HG03558 (cell line): ENCODE measurements at regions not wholly inside any gene's neighbourhood (a gene's known extent, or its start where the extent isn't known, plus 50 kb on each side); places are given as distances from the start of the nearest gene placed in this dataset.
"Not testable (repeated sequence)": the region's sequence is repeated elsewhere in the genome, so short reads cannot be mapped to it uniquely, and the experiment has no call there.

ENCODE experiments used
- ATAC-seq: cut with Tn5 transposase; IDR thresholded peaks from one replicate; pipeline ENCODE4 v1.9.1; 2021; ENCODE audit warnings: moderate number of reproducible peaks; ENCODE audit not compliant: unreplicated experiment; ENCODE audit errors: extremely low read depth

- ATAC-seq, result no peak
Measured at GRCh38 chr2:140178234-140178633, 1398.0 kb upstream of the NXPH2 start.

GRCh38 chr2:140177086-140177485 is 1396.9 kb upstream of the NXPH2 start:
- no peak for ATAC-seq

GRCh38 chr2:140173790-140174189 is 1393.6 kb upstream of the NXPH2 start:
- no peak for ATAC-seq

- ATAC-seq, result no peak
Measured at GRCh38 chr2:140164449-140164848, 1384.3 kb upstream of the NXPH2 start.

- no peak for ATAC-seq
Measured at GRCh38 chr2:140158259-140158658, 1378.1 kb upstream of the NXPH2 start.

GRCh38 chr2:140157816-140158215 is 1377.6 kb upstream of the NXPH2 start:
- ATAC-seq, result no peak

- no peak for ATAC-seq
Measured at GRCh38 chr2:140154706-140155105, 1374.5 kb upstream of the NXPH2 start.

- no peak for ATAC-seq
Measured at GRCh38 chr2:140154271-140154670, 1374.1 kb upstream of the NXPH2 start.

- no peak for ATAC-seq
Measured at GRCh38 chr2:140144611-140145010, 1364.4 kb upstream of the NXPH2 start.

GRCh38 chr2:140138736-140139135 is 1358.5 kb upstream of the NXPH2 start:
- no peak for ATAC-seq

- no peak for ATAC-seq
Measured at GRCh38 chr2:140136861-140137260, 1356.7 kb upstream of the NXPH2 start.

GRCh38 chr2:140136366-140136765 is 1356.2 kb upstream of the NXPH2 start:
- ATAC-seq, result no peak

- no peak for ATAC-seq
Measured at GRCh38 chr2:140128909-140129308, 1348.7 kb upstream of the NXPH2 start.

GRCh38 chr2:140122001-140122400 is 1341.8 kb upstream of the NXPH2 start:
- ATAC-seq, result no peak

- ATAC-seq, result no peak
Measured at GRCh38 chr2:140117386-140117785, 1337.2 kb upstream of the NXPH2 start.

- ATAC-seq, result no peak
Measured at GRCh38 chr2:140108706-140109475, 1328.7 kb upstream of the NXPH2 start.

- no peak for ATAC-seq
Measured at GRCh38 chr2:140091926-140092325, 1311.7 kb upstream of the NXPH2 start.

- no peak for ATAC-seq
Measured at GRCh38 chr2:140086964-140087363, 1306.8 kb upstream of the NXPH2 start.

GRCh38 chr2:140085674-140086073 is 1305.5 kb upstream of the NXPH2 start:
- ATAC-seq, result no peak

GRCh38 chr2:140079038-140079437 is 1298.8 kb upstream of the NXPH2 start:
- ATAC-seq, result no peak

- no peak for ATAC-seq
Measured at GRCh38 chr2:140076164-140076563, 1296.0 kb upstream of the NXPH2 start.

- not testable (repeated sequence) for ATAC-seq
Measured at GRCh38 chr2:140073763-140074162, 1293.6 kb upstream of the NXPH2 start.
